KMS-11 (cell line): ENCODE measurements at regions not wholly inside any gene's neighbourhood (a gene's known extent, or its start where the extent isn't known, plus 50 kb on each side); places are given as distances from the start of the nearest gene placed in this dataset.

ENCODE experiments used
- H2AFZ ChIP-seq: fragments of 200-600 bp; sonication (generic); 2 replicates; pipeline ENCODE4 v1.6.1; 2016; ENCODE audit warnings: antibody characterized with exemption, mixed run types, low read depth
- H3K27ac ChIP-seq: fragments of 200-600 bp; sonication (generic); 2 replicates; pipeline ENCODE4 v1.6.1; 2016; ENCODE audit warnings: mild to moderate bottlenecking, mixed run types
- H3K27me3 ChIP-seq: fragments of 200-600 bp; sonication (generic); 2 replicates; pipeline ENCODE4 v1.6.1; 2017; ENCODE audit warnings: mild to moderate bottlenecking, low read depth, mixed run types, moderate library complexity; ENCODE audit not compliant: insufficient read depth
- H3K36me3 ChIP-seq: fragments of 200-600 bp; sonication (generic); 2 replicates; pipeline ENCODE4 v1.6.1; 2017; ENCODE audit warnings: mild to moderate bottlenecking, mixed run types; ENCODE audit not compliant: insufficient read depth
- H3K4me1 ChIP-seq: fragments of 200-600 bp; sonication (generic); 2 replicates; pipeline ENCODE4 v1.6.1; 2016; ENCODE audit warnings: mild to moderate bottlenecking, low read depth, mixed run types; ENCODE audit not compliant: poor library complexity, severe bottlenecking
- H3K4me2 ChIP-seq: fragments of 200-600 bp; sonication (generic); 2 replicates; pipeline ENCODE4 v1.7.0; 2016; ENCODE audit warnings: mild to moderate bottlenecking, mixed run types
- H3K4me3 ChIP-seq: fragments of 200-600 bp; sonication (generic); IDR thresholded peaks from 2 replicates; pipeline ENCODE4 v1.6.1; 2017; ENCODE audit warnings: low read depth, low read length, mixed read lengths; ENCODE audit not compliant: insufficient read depth
- H3K79me2 ChIP-seq: fragments of 200-600 bp; sonication (generic); 2 replicates; pipeline ENCODE4 v1.6.1; 2016; ENCODE audit warnings: low read depth, mixed run types; ENCODE audit not compliant: insufficient read depth
- H3K9ac ChIP-seq: fragments of 200-600 bp; sonication (generic); 2 replicates; pipeline ENCODE4 v1.6.1; 2016; ENCODE audit warnings: mild to moderate bottlenecking, mixed run types
- H4K20me1 ChIP-seq: fragments of 200-600 bp; sonication (generic); 2 replicates; pipeline ENCODE4 v1.6.1; 2016; ENCODE audit warnings: mild to moderate bottlenecking, mixed run types; ENCODE audit not compliant: insufficient read depth
- CTCF ChIP-seq: fragments of 200-600 bp; sonication (generic); conservative IDR thresholded peaks from 2 replicates; pipeline ENCODE4 v1.6.1; 2017; ENCODE audit warnings: low read depth, mild to moderate bottlenecking, antibody characterized with exemption, low read length, moderate library complexity, mixed read lengths

DNA sequence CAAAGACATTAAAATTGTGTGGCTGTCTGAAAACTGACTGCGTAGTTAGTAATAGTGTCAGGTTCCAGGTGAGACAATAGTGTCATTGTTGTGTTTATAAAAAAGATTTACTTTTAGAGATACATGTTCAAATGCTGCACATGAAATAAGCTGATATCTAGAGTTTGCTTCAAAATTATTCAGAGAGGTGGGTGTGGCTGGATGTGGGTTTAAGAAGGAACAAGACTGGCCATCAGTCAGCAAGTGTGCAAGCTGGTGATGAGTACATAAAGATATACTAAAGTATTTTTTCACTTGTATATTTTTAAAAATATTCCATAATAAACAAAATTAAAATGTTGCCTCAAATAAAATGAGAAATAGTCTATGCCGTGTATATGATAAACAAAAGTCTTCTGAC lies 190.6 kb downstream of the ARRDC4 start:
- no peak overlapping the region for H3K27ac ChIP-seq
- no peaks in the 10 kb centered on the region for H4K20me1 ChIP-seq
- no peak overlapping the region for H3K4me2 ChIP-seq
- H3K79me2 ChIP-seq, result no peaks in the 10 kb centered on the region
- TF ChIP-seq CTCF, result no peak
- H3K27me3 ChIP-seq, result no peaks in the 10 kb centered on the region
- H3K4me3 ChIP-seq, result no peak overlapping the region
- no peaks in the 10 kb centered on the region for H3K36me3 ChIP-seq
- H3K9ac ChIP-seq, result no peak overlapping the region
- no peaks in the 10 kb centered on the region for H3K4me1 ChIP-seq
- no peak overlapping the region for H2AFZ ChIP-seq

DNA sequence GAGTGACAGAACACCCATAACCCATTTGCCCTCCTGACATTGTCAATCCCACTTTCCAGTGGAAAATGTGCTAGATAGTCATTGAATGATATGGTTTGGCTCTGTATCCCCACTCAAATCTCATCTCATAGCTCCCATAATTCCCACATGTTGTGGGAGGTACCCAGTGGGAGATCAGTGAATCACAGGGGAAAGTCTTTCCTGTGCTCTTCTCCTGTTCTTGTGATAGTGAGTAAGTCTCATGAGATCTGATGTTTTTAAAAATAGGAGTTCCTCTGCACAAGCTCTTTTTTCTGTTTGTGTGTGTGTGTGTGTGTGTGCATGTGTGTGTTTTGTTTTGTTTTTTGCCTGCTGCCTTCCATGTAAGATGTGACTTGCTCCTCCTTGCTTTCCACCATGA lies 191.7 kb downstream of the ARRDC4 start:
- Histone ChIP-seq H3K4me2 (no peak overlapping the region), H3K27ac (no peak overlapping the region)

DNA sequence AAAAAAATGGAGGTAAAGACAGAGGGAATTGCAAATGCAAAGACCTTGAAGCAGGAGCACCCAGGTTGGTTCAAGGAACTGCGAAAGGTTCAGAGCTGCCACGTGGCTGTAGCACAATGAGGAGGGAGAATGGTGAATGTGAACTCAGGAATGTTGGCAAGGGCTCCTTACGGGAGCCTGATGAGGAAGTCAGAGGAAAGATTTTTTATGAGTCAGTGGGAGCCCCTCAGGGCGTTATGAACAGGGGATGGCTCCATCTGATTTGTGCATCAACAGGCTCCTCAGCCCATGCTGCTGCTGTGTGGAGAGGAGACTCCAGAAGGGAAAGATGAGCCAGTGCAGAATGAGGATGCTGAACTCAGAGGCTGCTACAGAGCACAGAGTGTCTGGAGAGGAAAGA lies 194.4 kb downstream of the ARRDC4 start:
- Histone ChIP-seq H3K36me3 (no peaks in the 10 kb centered on the region), H3K27me3 (no peaks in the 10 kb centered on the region), H3K4me3 (no peak overlapping the region), H4K20me1 (no peaks in the 10 kb centered on the region), H2AFZ (no peak overlapping the region), H3K79me2 (no peaks in the 10 kb centered on the region), H3K9ac (no peak overlapping the region), H3K4me2 (no peak overlapping the region), H3K4me1 (no peaks in the 10 kb centered on the region), H3K27ac (no peak overlapping the region)
- TF ChIP-seq CTCF, result no peak

More for the DNA sequence above, 191.7 kb downstream of the ARRDC4 start:
- H3K79me2 ChIP-seq, result no peaks in the 10 kb centered on the region
- H3K4me1 ChIP-seq, result no peaks in the 10 kb centered on the region
- H2AFZ ChIP-seq, result no peak overlapping the region
- no peak overlapping the region for H3K4me3 ChIP-seq
- no peaks in the 10 kb centered on the region for H3K27me3 ChIP-seq
- no peaks in the 10 kb centered on the region for H4K20me1 ChIP-seq
- no peak for TF ChIP-seq CTCF
- H3K36me3 ChIP-seq, result no peaks in the 10 kb centered on the region
- H3K9ac ChIP-seq, result no peak overlapping the region

DNA sequence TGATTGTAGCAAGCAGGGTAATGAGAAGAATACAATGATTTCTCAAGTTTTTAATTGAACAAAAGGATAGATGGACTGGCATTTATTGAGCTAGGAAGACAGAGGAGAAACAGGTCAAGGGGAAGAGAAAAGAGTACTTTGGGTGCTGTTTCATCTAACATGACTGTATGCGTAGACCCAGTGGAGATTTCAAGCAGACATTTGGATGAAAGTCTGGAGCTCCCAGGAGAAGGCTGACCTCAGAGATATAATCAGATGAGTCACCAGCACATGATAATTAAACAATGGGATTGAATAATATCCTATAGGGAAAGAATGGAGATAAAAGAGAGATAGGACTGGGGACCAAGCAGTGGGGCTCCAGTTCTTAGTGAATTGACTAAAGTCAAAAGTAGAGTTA lies 194.9 kb downstream of the ARRDC4 start:
- no peaks in the 10 kb centered on the region for H3K27me3 ChIP-seq
- H3K9ac ChIP-seq, result no peak overlapping the region
- no peak overlapping the region for H3K4me3 ChIP-seq
- no peak overlapping the region for H3K4me2 ChIP-seq
- H3K36me3 ChIP-seq, result no peaks in the 10 kb centered on the region
- no peak overlapping the region for H2AFZ ChIP-seq
- no peak for TF ChIP-seq CTCF
- no peaks in the 10 kb centered on the region for H3K79me2 ChIP-seq
- no peaks in the 10 kb centered on the region for H4K20me1 ChIP-seq
- no peak overlapping the region for H3K27ac ChIP-seq
- no peaks in the 10 kb centered on the region for H3K4me1 ChIP-seq

DNA sequence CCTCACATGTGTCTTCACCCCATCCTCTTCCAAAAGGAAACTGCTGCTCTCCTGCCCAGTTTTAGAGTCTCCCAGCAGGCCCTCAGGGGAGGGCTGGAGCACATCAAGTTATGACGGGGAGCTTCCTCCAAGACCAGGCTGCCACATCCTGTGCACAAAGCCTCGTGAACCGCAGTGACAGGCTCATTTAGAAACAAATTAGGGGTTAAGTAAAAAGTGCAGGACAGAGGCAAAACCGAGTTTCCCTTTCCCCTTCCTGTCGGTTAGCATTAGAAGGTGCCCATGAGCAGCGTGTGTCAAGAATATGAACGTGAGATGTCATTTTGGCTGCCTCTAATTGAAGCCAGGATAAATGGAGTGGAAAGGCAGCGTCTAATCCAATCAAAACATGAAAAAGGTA lies 199.7 kb downstream of the ARRDC4 start:
- Histone ChIP-seq H3K9ac (no peak overlapping the region), H3K4me1 (no peaks in the 10 kb centered on the region), H3K36me3 (no peaks in the 10 kb centered on the region), H2AFZ (no peak overlapping the region), H3K4me3 (no peak overlapping the region), H3K4me2 (no peak overlapping the region), H3K27ac (no peak overlapping the region), H3K79me2 (no peaks in the 10 kb centered on the region), H4K20me1 (no peaks in the 10 kb centered on the region), H3K27me3 (no peaks in the 10 kb centered on the region)
- TF ChIP-seq CTCF, result no peak
